Adipocyte (in vitro differentiated cells): ENCODE measurements at regions not wholly inside any gene's neighbourhood (a gene's known extent, or its start where the extent isn't known, plus 50 kb on each side); places are given as distances from the start of the nearest gene placed in this dataset.
A peak's percentile ranks its signal among the peaks of the same experiment; 100 is the strongest.

Experiments used
- DNase-seq: peaks from one replicate; pipeline ENCODE4 v3.0.0-alpha.2; 2015; ENCODE audit warnings: low read depth
- H3K27me3 ChIP-seq: replicated peaks from 2 replicates; pipeline ENCODE4 v1.7.0; 2013; ENCODE audit warnings: mild to moderate bottlenecking, low read length, moderate library complexity; ENCODE audit not compliant: control insufficient read depth, insufficient read depth
- H3K36me3 ChIP-seq: 2 replicates; pipeline ENCODE4 v1.7.0; 2013; ENCODE audit warnings: low read length, mild to moderate bottlenecking, moderate library complexity; ENCODE audit not compliant: control insufficient read depth, insufficient read depth, severe bottlenecking
- H3K4me1 ChIP-seq: 2 replicates; pipeline ENCODE4 v1.7.0; 2013; ENCODE audit warnings: mild to moderate bottlenecking, low read length, moderate library complexity; ENCODE audit not compliant: control insufficient read depth, insufficient read depth
- H3K4me3 ChIP-seq: 2 replicates; pipeline ENCODE4 v1.7.0; 2013; ENCODE audit warnings: mild to moderate bottlenecking, low read length, moderate library complexity
- H3K9ac ChIP-seq: 2 replicates; pipeline ENCODE4 v1.7.0; 2013; ENCODE audit warnings: mild to moderate bottlenecking, low read length, moderate library complexity
- H3K9me3 ChIP-seq: 2 replicates; pipeline ENCODE4 v1.7.0; 2013; ENCODE audit warnings: mild to moderate bottlenecking, low read length, moderate library complexity; ENCODE audit not compliant: control insufficient read depth

- H3K4me1 ChIP-seq = no peaks in the 10 kb centered on the region
- no peak overlapping the region for H3K9ac ChIP-seq
- H3K9me3 ChIP-seq = peaks cover 15% of the 10 kb centered on the region
- no peaks in the 10 kb centered on the region for H3K27me3 ChIP-seq
- no peak overlapping the region for H3K4me3 ChIP-seq
- peak; percentile 1 for DNase-seq
- H3K36me3 ChIP-seq = no peaks in the 10 kb centered on the region
Observed at GRCh38 chr4:175871774-175872405, 59.8 kb upstream of the GPM6A start.

- no peak for DNase-seq
- H3K9me3 ChIP-seq = peaks cover 3% of the 10 kb centered on the region
- H3K4me1 ChIP-seq = no peaks in the 10 kb centered on the region
- no peak overlapping the region for H3K9ac ChIP-seq
- H3K27me3 ChIP-seq = no peaks in the 10 kb centered on the region
- H3K4me3 ChIP-seq = no peak overlapping the region
- H3K36me3 ChIP-seq = no peaks in the 10 kb centered on the region
Observed at GRCh38 chr4:175873707-175874106, 61.6 kb upstream of the GPM6A start.

DNA sequence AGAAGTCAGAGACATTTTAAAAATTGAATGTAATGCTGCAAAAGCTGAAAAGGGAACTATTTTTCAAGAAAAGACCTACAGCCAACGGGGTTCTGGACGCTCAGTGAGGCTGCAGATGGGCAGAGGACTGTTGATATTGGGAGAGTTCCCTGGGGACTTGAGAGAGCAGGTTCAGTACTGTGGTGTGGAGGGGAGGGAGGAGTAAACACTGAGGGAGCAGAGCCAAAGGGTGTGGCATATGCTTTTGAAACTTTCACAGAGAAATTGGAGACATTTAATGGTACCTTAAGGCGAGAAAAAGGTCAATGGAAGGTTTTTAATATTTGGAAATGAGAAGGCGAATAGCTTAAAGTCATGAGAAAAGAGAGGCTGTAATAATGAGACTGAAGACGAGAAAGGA is 62.2 kb upstream of the GPM6A start:
- H3K27me3 ChIP-seq = no peaks in the 10 kb centered on the region
- peaks cover 3% of the 10 kb centered on the region for H3K9me3 ChIP-seq
- no peak overlapping the region for H3K4me3 ChIP-seq
- no peaks in the 10 kb centered on the region for H3K4me1 ChIP-seq
- no peak for DNase-seq
- no peaks in the 10 kb centered on the region for H3K36me3 ChIP-seq
- no peak overlapping the region for H3K9ac ChIP-seq

DNA sequence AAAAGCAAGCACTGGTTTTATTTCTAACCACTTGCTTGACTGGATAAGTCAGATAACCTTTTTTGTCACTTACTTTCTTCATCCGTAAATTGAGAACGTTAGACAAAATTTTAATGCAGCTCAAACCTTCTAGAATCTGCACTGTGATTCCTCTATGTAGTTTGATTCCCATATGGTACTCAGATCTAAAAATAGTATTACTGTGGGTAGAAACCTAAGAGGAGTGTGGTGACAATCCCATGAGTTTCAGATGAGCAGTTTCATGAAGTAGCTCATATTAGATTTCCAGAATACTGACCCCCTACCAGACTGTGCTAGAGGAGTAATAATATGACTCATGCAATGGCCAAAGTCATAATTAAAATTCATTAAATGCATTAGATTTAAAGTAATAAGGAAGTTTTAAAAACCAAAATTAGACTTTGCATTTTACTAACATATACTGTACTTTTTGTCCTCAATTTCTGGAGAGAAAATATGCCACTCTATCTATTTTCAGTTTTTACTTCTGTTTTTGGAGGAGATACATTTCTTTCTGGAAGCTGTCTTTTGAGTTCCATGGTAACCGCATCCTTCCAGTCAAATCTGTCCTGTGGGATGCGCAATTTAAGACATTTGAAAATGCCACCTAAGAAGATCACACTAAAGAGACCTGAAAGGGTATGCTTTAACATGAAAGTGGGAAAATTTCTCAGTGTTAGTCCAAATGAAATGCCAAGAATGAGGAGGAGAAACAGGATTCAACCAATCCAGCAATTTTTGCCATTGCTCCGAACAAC is 64.1 kb upstream of the GPM6A start:
- no peak for DNase-seq

GRCh38 chr4:175882891-175883290 is 70.8 kb upstream of the GPM6A start:
- Histone ChIP-seq H3K9ac (no peak overlapping the region), H3K4me3 (no peak overlapping the region), H3K36me3 (no peaks in the 10 kb centered on the region), H3K9me3 (peaks cover 3% of the 10 kb centered on the region), H3K27me3 (no peaks in the 10 kb centered on the region), H3K4me1 (no peaks in the 10 kb centered on the region)
- no peak for DNase-seq

More for the DNA sequence above, 64.1 kb upstream of the GPM6A start:
- no peaks in the 10 kb centered on the region for H3K4me1 ChIP-seq
- H3K9me3 ChIP-seq = peaks cover 3% of the 10 kb centered on the region
- no peak overlapping the region for H3K9ac ChIP-seq
- H3K36me3 ChIP-seq = no peaks in the 10 kb centered on the region
- no peak overlapping the region for H3K4me3 ChIP-seq
- H3K27me3 ChIP-seq = no peaks in the 10 kb centered on the region

- Histone ChIP-seq H3K36me3 (no peaks in the 10 kb centered on the region), H3K9me3 (peaks cover 2% of the 10 kb centered on the region), H3K27me3 (no peaks in the 10 kb centered on the region), H3K9ac (no peak overlapping the region), H3K4me3 (no peak overlapping the region), H3K4me1 (no peaks in the 10 kb centered on the region)
- no peak for DNase-seq
Observed at GRCh38 chr4:175884048-175884447, 72.0 kb upstream of the GPM6A start.

- H3K4me1 ChIP-seq = no peaks in the 10 kb centered on the region
- no peak overlapping the region for H3K4me3 ChIP-seq
- no peaks in the 10 kb centered on the region for H3K27me3 ChIP-seq
- DNase-seq = no peak
- H3K9ac ChIP-seq = no peak overlapping the region
- no peaks in the 10 kb centered on the region for H3K9me3 ChIP-seq
- no peaks in the 10 kb centered on the region for H3K36me3 ChIP-seq
Observed at GRCh38 chr4:175891231-175891630, 79.2 kb upstream of the GPM6A start.

DNA sequence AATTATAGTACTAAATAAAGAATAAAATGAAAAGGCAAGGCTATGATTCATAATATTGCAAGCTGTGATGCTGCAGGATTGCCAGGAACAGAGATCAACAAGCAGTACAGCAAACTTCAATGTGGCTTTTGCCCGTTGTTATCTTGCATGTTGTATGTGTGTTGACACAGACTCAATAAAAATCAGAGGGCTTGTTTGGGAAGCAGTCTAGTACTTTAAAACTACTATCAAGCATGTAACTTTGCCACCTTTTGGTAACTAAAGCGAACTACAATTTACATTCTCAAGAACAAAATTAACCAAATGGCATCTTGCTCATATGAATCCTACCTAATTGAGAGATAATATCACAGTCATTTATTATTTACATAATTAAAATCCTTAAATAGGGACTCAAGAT is 79.8 kb upstream of the GPM6A start:
- Histone ChIP-seq H3K36me3 (no peaks in the 10 kb centered on the region), H3K9me3 (no peaks in the 10 kb centered on the region), H3K4me3 (no peak overlapping the region), H3K4me1 (no peaks in the 10 kb centered on the region), H3K27me3 (no peaks in the 10 kb centered on the region), H3K9ac (no peak overlapping the region)
- DNase-seq = peak; percentile 63

DNA sequence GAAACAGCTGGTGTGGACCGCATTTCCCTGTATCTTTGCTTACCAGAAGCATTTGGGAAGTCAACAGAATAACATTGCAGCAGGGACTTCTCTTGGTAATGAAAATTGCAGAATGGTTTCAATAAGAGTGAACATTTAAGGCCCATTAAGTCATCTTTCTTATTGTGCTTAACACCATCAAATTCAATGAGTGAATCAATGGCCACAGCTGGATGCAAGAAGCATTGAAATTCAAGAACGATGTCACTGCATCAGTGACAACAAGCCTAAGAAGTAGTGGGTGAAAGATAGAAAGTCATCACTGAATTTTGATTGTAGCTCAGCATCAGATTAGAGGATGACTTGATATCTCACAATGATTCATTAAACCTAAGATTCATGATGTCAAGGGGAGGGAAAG is 93.9 kb upstream of the GPM6A start:
- no peaks in the 10 kb centered on the region for H3K9me3 ChIP-seq
- no peaks in the 10 kb centered on the region for H3K27me3 ChIP-seq
- H3K36me3 ChIP-seq = no peaks in the 10 kb centered on the region
- H3K9ac ChIP-seq = no peak overlapping the region
- DNase-seq = no peak
- H3K4me1 ChIP-seq = no peaks in the 10 kb centered on the region
- no peak overlapping the region for H3K4me3 ChIP-seq

- no peak for DNase-seq
- Histone ChIP-seq H3K36me3 (no peaks in the 10 kb centered on the region), H3K9ac (no peak overlapping the region), H3K4me3 (no peak overlapping the region), H3K4me1 (no peaks in the 10 kb centered on the region), H3K9me3 (no peaks in the 10 kb centered on the region), H3K27me3 (peaks cover 2% of the 10 kb centered on the region)
Observed at GRCh38 chr4:175906384-175906783, 94.3 kb upstream of the GPM6A start.

GRCh38 chr4:175910700-175911099 is 98.6 kb upstream of the GPM6A start:
- no peaks in the 10 kb centered on the region for H3K9me3 ChIP-seq
- H3K4me3 ChIP-seq = no peak overlapping the region
- peaks cover 3% of the 10 kb centered on the region for H3K27me3 ChIP-seq
- no peak overlapping the region for H3K9ac ChIP-seq
- no peaks in the 10 kb centered on the region for H3K36me3 ChIP-seq
- DNase-seq = no peak
- no peaks in the 10 kb centered on the region for H3K4me1 ChIP-seq
